ENCODE measurements at regions not wholly inside any gene's neighbourhood (a gene's known extent, or its start where the extent isn't known, plus 50 kb on each side); places are given as distances from the start of the nearest gene placed in this dataset.
"Not testable (repeated sequence)": the region's sequence is repeated elsewhere in the genome, so short reads cannot be mapped to it uniquely, and the experiment has no call there.

DNA sequence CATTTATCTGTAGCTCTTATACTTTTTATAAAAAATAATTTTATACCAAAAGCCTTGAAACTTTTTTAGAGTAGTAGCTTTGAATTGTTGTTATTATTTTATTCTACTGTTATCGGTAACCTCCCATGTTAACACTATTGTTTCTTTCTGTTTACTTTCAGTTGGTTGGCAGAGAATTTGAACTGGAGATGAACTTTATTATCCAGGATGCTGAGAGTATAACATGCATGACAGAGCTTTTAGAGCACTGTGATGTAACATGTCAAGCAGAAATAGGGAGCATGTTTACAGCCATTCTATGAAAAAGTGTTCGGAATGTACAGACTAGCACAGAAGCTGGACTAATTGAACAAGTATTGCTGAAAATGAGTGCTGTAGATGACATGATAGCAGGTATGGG, 194.6 kb downstream of the CCDC74A start:
- TF ChIP-seq, protein P1, sequence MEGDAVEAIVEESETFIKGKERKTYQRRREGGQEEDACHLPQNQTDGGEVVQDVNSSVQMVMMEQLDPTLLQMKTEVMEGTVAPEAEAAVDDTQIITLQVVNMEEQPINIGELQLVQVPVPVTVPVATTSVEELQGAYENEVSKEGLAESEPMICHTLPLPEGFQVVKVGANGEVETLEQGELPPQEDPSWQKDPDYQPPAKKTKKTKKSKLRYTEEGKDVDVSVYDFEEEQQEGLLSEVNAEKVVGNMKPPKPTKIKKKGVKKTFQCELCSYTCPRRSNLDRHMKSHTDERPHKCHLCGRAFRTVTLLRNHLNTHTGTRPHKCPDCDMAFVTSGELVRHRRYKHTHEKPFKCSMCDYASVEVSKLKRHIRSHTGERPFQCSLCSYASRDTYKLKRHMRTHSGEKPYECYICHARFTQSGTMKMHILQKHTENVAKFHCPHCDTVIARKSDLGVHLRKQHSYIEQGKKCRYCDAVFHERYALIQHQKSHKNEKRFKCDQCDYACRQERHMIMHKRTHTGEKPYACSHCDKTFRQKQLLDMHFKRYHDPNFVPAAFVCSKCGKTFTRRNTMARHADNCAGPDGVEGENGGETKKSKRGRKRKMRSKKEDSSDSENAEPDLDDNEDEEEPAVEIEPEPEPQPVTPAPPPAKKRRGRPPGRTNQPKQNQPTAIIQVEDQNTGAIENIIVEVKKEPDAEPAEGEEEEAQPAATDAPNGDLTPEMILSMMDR (IDR thresholded peaks at IDR 0.05), result not testable (repeated sequence)
- not testable (repeated sequence) for TF ChIP-seq POLR2AphosphoS5 (IDR thresholded peaks at IDR 0.05; ENCODE audit: insufficient read depth in 1 of 2, low read depth in 1 of 2); POLR2A (IDR thresholded peaks at IDR 0.05)
